K562 (cell line): ENCODE measurements at regions not wholly inside any gene's neighbourhood (a gene's known extent, or its start where the extent isn't known, plus 50 kb on each side); places are given as distances from the start of the nearest gene placed in this dataset.

Source experiments
- ATAC-seq: fragments of 200-7000 bp; cut with Tn5 transposase; 3 replicates; pipeline ENCODE4 v1.9.1; 2020; ENCODE audit warnings: moderate library complexity
- BruUV-seq: library from RNA; stranded (reverse); fragments of 400-500 nt; replicated peaks from 2 replicates; lab custom pipeline; 2021; lab: Mats Ljungman, UMichigan
- CTCF ChIA-PET: fragments of 300-600 bp; formaldehyde crosslinking; extraction: SDS; loops from one replicate; lab custom pipeline; 2021; ENCODE audit warnings: low intra/inter-chr PET ratio; lab: Yijun Ruan, JAX
- POLR2A ChIA-PET: fragments of 300-600, 350-650 bp; sonication (Branson Sonifier 250); formaldehyde crosslinking; extraction: SDS; loops from one replicate; lab custom pipeline; 2021; ENCODE audit warnings: antibody characterized with exemption, inconsistent platforms; lab: Yijun Ruan, JAX
- DNase-seq, 4 experiments: peaks; one replicate each; pipeline versions ENCODE4 v3.0.0 to v3.0.0-alpha.2; 2011 to 2018; ENCODE audit warnings: low spot score in 3 of 4, mixed read lengths in 3 of 4; ENCODE audit errors: extremely low read depth in 1 of 4
- FAIRE-seq: peaks from 2 replicates; lab custom pipeline; 2011; peaks lifted over from hg19 to GRCh38; lab: Jason Lieb, UNC
- H2AFZ ChIP-seq: 2 replicates; pipeline ENCODE4 v1.6.0; 2011; ENCODE audit warnings: low read depth, low read length, control low read depth, inconsistent platforms
- H3K27ac ChIP-seq: fragments of 200-600 bp; 3 replicates; pipeline ENCODE4 v1.8.0; 2011; ENCODE audit warnings: low read depth, mild to moderate bottlenecking, control low read depth, inconsistent platforms, low read length, moderate library complexity, mixed read lengths; ENCODE audit errors: extremely low read depth
- H3K27me3 ChIP-seq, 2 experiments: fragments of 300-600 bp in 1 of 2; 2 replicates in 1 of 2; 3 replicates in 1 of 2; pipeline versions ENCODE4 v1.6.0 to v1.8.0; 2011; ENCODE audit warnings: inconsistent platforms in 2 of 2, low read length in 2 of 2, mild to moderate bottlenecking in 1 of 2, mixed read lengths in 1 of 2, moderate library complexity in 1 of 2; ENCODE audit not compliant: control insufficient read depth in 2 of 2, insufficient read depth in 2 of 2
- H3K36me3 ChIP-seq: fragments of 300-600 bp; 3 replicates; pipeline ENCODE4 v1.8.0; 2011; ENCODE audit warnings: mild to moderate bottlenecking, low read length, inconsistent platforms; ENCODE audit not compliant: control insufficient read depth, insufficient read depth
- H3K4me1 ChIP-seq, 2 experiments: fragments of 200-600 bp in 1 of 2; replicated peaks in 1 of 2; 2 replicates in 1 of 2; 3 replicates in 1 of 2; pipeline versions ENCODE4 v1.5.1 to v1.8.0; 2011; ENCODE audit warnings: inconsistent platforms in 2 of 2, low read length in 2 of 2, mild to moderate bottlenecking in 1 of 2, mixed read lengths in 1 of 2, moderate library complexity in 1 of 2; ENCODE audit not compliant: control insufficient read depth in 2 of 2, insufficient read depth in 2 of 2
- H3K4me2 ChIP-seq: 2 replicates; pipeline ENCODE4 v1.6.1; 2011; ENCODE audit warnings: low read length, control low read depth, inconsistent platforms, mixed read lengths; ENCODE audit not compliant: insufficient read depth
- H3K4me3 ChIP-seq: fragments of 200-600 bp; sonication (generic), shearing (Covaris generic); 2 replicates; pipeline ENCODE4 v1.5.1; 2016; ENCODE audit warnings: control low read depth, inconsistent platforms
- H3K79me2 ChIP-seq: fragments of 200-600 bp; 3 replicates; pipeline ENCODE4 v1.8.0; 2011; ENCODE audit warnings: low read length, inconsistent platforms; ENCODE audit not compliant: control insufficient read depth, insufficient read depth
- H3K9ac ChIP-seq, 2 experiments: 2 replicates each; pipeline versions ENCODE4 v1.6.0 to v1.6.1; 2011; ENCODE audit warnings: low read depth in 2 of 2, low read length in 2 of 2, control low read depth in 1 of 2, inconsistent platforms in 1 of 2, mild to moderate bottlenecking in 1 of 2, mixed read lengths in 1 of 2; ENCODE audit not compliant: insufficient read depth in 1 of 2
- H3K9me1 ChIP-seq: one replicate; pipeline ENCODE4 v1.6.0; 2011; ENCODE audit warnings: inconsistent platforms, mild to moderate bottlenecking, low read length, moderate library complexity; ENCODE audit not compliant: control insufficient read depth, insufficient read depth
- H3K9me3 ChIP-seq: replicated peaks from 2 replicates; pipeline ENCODE4 v1.5.1; 2011; ENCODE audit warnings: low read depth, low read length, inconsistent platforms; ENCODE audit not compliant: control insufficient read depth, insufficient read depth
- H4K20me1 ChIP-seq: replicated peaks from 2 replicates; pipeline ENCODE4 v1.6.1; 2011; ENCODE audit warnings: low read length, inconsistent platforms, mixed read lengths; ENCODE audit not compliant: control insufficient read depth, insufficient read depth
- ETS2 ChIP-seq: IDR thresholded peaks from 2 replicates; pipeline ENCODE4 v1.6.1; 2016; ENCODE audit warnings: borderline replicate concordance, missing genetic modification characterization, mild to moderate bottlenecking, moderate library complexity, missing compliant biosample characterization; ENCODE audit not compliant: poor library complexity, severe bottlenecking
- KDM2B ChIP-seq: fragments of 250-450 bp; sonication (Bioruptor Pico); IDR thresholded peaks from 2 replicates; pipeline ENCODE4 v1.8.0; 2021; ENCODE audit warnings: mild to moderate bottlenecking, moderate library complexity
- MAFK ChIP-seq: IDR thresholded peaks from 2 replicates; pipeline ENCODE4 v1.6.1; 2011; ENCODE audit warnings: low read length, improper control_type of control experiment
- MEIS2 ChIP-seq: fragments of 450-650 bp; IDR thresholded peaks from 2 replicates; pipeline ENCODE4 v1.6.1; 2014; ENCODE audit warnings: mild to moderate bottlenecking; ENCODE audit not compliant: partially characterized antibody
- SIRT6 ChIP-seq: IDR thresholded peaks from one replicate; pipeline ENCODE4 v1.6.1; 2012; ENCODE audit warnings: low read depth, mild to moderate bottlenecking, control low read depth, inconsistent platforms, low read length, moderate library complexity
- ZZZ3 ChIP-seq: fragments of 450-650 bp; IDR thresholded peaks from 2 replicates; pipeline ENCODE4 v1.6.1; 2016; ENCODE audit warnings: antibody characterized with exemption, mild to moderate bottlenecking, moderate library complexity
- WGBS: fragments of 100-300 bp; shearing (Covaris generic); methylation state at CpG from one replicate; pipeline ENCODE4 v1.1.6; 2016; ENCODE audit warnings: low coverage, mixed read lengths; ENCODE audit not compliant: insufficient coverage; ENCODE audit errors: missing lambda C conversion rate; 5-methylcytosine and 5-hydroxymethylcytosine counted together
- in situ Hi-C: fragments of 300-500 bp; cut with MboI; formaldehyde crosslinking; loops from 4 replicates; pipeline ENCODE4 v1.15.0; 2018; ENCODE audit warnings: inconsistent platforms, mixed read lengths
- intact Hi-C: fragments of 100-400 bp; cut with micrococcal nuclease; formaldehyde crosslinking; loops from 2 replicates; pipeline ENCODE4 v1.14.2; 2022
- TF ChIP-seq, protein P1 (sequence below), 2 experiments: fragments of 150-350 bp in 1 of 2; IDR thresholded peaks; 2 replicates each; pipeline ENCODE4 v1.6.1; 2012 to 2016; ENCODE audit warnings: low read depth in 2 of 2, low read length in 2 of 2, mild to moderate bottlenecking in 1 of 2, moderate library complexity in 1 of 2
- TF ChIP-seq, protein P2 (sequence below): fragments of 450-650 bp; formaldehyde crosslinking; IDR thresholded peaks from 2 replicates; pipeline ENCODE4 v1.4.0; 2020; ENCODE audit warnings: mild to moderate bottlenecking, moderate library complexity
- TF ChIP-seq, protein P3 (sequence below): fragments of 450-650 bp; IDR thresholded peaks from 2 replicates; pipeline ENCODE4 v1.6.1; 2016
- TF ChIP-seq, protein P4 (sequence below), 2 experiments: fragments of 450-650 bp in 1 of 2; sonication (generic) in 1 of 2; formaldehyde crosslinking; conservative IDR thresholded peaks; 2 replicates each; pipeline versions ENCODE4 v1.4.0 to v1.8.1; 2020 to 2022; ENCODE audit warnings: mild to moderate bottlenecking in 1 of 2, missing genetic modification reagents in 1 of 2

DNA sequence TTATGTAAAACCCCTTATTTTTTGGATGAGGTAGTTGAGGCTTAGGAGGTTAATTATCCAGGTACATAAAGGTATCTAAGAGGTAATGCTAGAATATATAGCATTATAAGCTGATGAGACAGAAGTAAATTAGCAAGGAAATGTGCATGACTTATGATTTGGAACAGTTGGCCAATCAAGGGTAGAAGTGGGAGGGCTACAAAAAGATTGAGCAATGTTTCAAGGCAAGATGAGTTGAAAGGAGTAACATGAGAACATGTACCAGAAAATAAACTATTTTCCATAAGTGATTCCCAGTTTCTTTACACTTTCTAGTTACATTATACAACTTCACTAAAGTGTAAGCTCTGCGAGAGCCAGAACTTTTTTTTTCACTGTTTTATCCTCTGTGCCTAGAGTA is 290.9 kb downstream of the LRIG3 start:
- no TSS peak for BruUV-seq
- POLR2A ChIA-PET = no interaction called here
- TF ChIP-seq KDM2B (CRISPR knock-in tag) = no peak
- TF ChIP-seq MEIS2 = no peak
- TF ChIP-seq ZZZ3 = no peak
- TF ChIP-seq, protein P1, sequence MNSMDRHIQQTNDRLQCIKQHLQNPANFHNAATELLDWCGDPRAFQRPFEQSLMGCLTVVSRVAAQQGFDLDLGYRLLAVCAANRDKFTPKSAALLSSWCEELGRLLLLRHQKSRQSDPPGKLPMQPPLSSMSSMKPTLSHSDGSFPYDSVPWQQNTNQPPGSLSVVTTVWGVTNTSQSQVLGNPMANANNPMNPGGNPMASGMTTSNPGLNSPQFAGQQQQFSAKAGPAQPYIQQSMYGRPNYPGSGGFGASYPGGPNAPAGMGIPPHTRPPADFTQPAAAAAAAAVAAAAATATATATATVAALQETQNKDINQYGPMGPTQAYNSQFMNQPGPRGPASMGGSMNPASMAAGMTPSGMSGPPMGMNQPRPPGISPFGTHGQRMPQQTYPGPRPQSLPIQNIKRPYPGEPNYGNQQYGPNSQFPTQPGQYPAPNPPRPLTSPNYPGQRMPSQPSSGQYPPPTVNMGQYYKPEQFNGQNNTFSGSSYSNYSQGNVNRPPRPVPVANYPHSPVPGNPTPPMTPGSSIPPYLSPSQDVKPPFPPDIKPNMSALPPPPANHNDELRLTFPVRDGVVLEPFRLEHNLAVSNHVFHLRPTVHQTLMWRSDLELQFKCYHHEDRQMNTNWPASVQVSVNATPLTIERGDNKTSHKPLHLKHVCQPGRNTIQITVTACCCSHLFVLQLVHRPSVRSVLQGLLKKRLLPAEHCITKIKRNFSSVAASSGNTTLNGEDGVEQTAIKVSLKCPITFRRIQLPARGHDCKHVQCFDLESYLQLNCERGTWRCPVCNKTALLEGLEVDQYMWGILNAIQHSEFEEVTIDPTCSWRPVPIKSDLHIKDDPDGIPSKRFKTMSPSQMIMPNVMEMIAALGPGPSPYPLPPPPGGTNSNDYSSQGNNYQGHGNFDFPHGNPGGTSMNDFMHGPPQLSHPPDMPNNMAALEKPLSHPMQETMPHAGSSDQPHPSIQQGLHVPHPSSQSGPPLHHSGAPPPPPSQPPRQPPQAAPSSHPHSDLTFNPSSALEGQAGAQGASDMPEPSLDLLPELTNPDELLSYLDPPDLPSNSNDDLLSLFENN (IDR thresholded peaks at IDR 0.05; ENCODE audit: low read depth in 2 of 2, low read length in 2 of 2) = no peak
- no peak for TF ChIP-seq MAFK
- TF ChIP-seq, protein P2, sequence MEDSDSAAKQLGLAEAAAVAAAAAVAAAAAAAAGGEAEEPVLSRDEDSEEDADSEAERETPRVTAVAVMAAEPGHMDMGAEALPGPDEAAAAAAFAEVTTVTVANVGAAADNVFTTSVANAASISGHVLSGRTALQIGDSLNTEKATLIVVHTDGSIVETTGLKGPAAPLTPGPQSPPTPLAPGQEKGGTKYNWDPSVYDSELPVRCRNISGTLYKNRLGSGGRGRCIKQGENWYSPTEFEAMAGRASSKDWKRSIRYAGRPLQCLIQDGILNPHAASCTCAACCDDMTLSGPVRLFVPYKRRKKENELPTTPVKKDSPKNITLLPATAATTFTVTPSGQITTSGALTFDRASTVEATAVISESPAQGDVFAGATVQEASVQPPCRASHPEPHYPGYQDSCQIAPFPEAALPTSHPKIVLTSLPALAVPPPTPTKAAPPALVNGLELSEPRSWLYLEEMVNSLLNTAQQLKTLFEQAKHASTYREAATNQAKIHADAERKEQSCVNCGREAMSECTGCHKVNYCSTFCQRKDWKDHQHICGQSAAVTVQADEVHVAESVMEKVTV (CRISPR knock-in tag) = no peak
- no peak for TF ChIP-seq SIRT6
- no peak for TF ChIP-seq ETS2 (tag)
- TF ChIP-seq, protein P3, sequence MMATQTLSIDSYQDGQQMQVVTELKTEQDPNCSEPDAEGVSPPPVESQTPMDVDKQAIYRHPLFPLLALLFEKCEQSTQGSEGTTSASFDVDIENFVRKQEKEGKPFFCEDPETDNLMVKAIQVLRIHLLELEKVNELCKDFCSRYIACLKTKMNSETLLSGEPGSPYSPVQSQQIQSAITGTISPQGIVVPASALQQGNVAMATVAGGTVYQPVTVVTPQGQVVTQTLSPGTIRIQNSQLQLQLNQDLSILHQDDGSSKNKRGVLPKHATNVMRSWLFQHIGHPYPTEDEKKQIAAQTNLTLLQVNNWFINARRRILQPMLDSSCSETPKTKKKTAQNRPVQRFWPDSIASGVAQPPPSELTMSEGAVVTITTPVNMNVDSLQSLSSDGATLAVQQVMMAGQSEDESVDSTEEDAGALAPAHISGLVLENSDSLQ = no peak
- TF ChIP-seq, protein P4, sequence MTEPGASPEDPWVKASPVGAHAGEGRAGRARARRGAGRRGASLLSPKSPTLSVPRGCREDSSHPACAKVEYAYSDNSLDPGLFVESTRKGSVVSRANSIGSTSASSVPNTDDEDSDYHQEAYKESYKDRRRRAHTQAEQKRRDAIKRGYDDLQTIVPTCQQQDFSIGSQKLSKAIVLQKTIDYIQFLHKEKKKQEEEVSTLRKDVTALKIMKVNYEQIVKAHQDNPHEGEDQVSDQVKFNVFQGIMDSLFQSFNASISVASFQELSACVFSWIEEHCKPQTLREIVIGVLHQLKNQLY (CRISPR knock-in tag; conservative IDR thresholded peaks at IDR 0.05) = no peak
- TF ChIP-seq, all 486 proteins: peak for 0

More for the DNA sequence above, 290.9 kb downstream of the LRIG3 start:
- H3K9me1 ChIP-seq = no peaks in the 10 kb centered on the region
- no peaks in the 10 kb centered on the region for H3K79me2 ChIP-seq
- H3K4me1 ChIP-seq = no peaks in the 10 kb centered on the region
- no peak for FAIRE-seq
- no peak overlapping the region for H3K4me2 ChIP-seq
- WGBS = 0% methylated on average over 1 of the region's 1 CpG
- in situ Hi-C loops = no loop called here
- no peaks in the 10 kb centered on the region for H3K9me3 ChIP-seq
- H3K27me3 ChIP-seq = no peaks in the 10 kb centered on the region
- intact Hi-C loops = no loop called here
- H2AFZ ChIP-seq = no peak overlapping the region
- no peak overlapping the region for H3K4me3 ChIP-seq
- H3K36me3 ChIP-seq = no peaks in the 10 kb centered on the region
- no peaks in the 10 kb centered on the region for H4K20me1 ChIP-seq
- CTCF ChIA-PET = no interaction called here
- DNase-seq = no peak
- no peak overlapping the region for H3K27ac ChIP-seq
- ATAC-seq = no peak
- no peak overlapping the region for H3K9ac ChIP-seq
